K562 (cell line): ENCODE measurements at regions not wholly inside any gene's neighbourhood (a gene's known extent, or its start where the extent isn't known, plus 50 kb on each side); places are given as distances from the start of the nearest gene placed in this dataset.

Experiments
- BRF2 ChIP-seq: IDR thresholded peaks from 3 replicates; pipeline ENCODE4 v1.6.1; 2011; ENCODE audit warnings: borderline replicate concordance, mild to moderate bottlenecking; ENCODE audit not compliant: insufficient read length, insufficient read depth
- CBX1 ChIP-seq: sonication (generic); IDR thresholded peaks from 2 replicates; pipeline ENCODE4 v1.6.1; 2016; ENCODE audit warnings: antibody characterized with exemption, low read depth, mild to moderate bottlenecking
- DDX20 ChIP-seq: fragments of 450-650 bp; IDR thresholded peaks from 2 replicates; pipeline ENCODE4 v1.6.1; 2016; ENCODE audit warnings: missing genetic modification characterization, low read depth, mild to moderate bottlenecking, missing compliant biosample characterization, moderate library complexity
- EGR1 ChIP-seq: fragments of 450-650 bp; conservative IDR thresholded peaks from 2 replicates; pipeline ENCODE4 v1.6.1; 2017; ENCODE audit warnings: mild to moderate bottlenecking
- EZH2 ChIP-seq: IDR thresholded peaks from 2 replicates; pipeline ENCODE4 v1.6.1; 2012; ENCODE audit warnings: low read depth, mild to moderate bottlenecking, inconsistent platforms, low read length, borderline replicate concordance
- NR2C1 ChIP-seq, 2 experiments: fragments of 450-650 bp; IDR thresholded peaks; 2 replicates each; pipeline ENCODE4 v1.6.1; 2017; ENCODE audit warnings: mild to moderate bottlenecking in 2 of 2, antibody characterized with exemption in 1 of 2, inconsistent platforms in 1 of 2, missing compliant biosample characterization in 1 of 2, missing genetic modification characterization in 1 of 2
- RFX1 ChIP-seq: fragments of 450-650 bp; IDR thresholded peaks from 2 replicates; pipeline ENCODE4 v1.6.1; 2016; ENCODE audit warnings: mild to moderate bottlenecking, moderate library complexity
- SRSF1 ChIP-seq: fragments of 200-400 bp; formaldehyde crosslinking; IDR thresholded peaks from 2 replicates; pipeline ENCODE4 v1.6.1; 2017; ENCODE audit warnings: mild to moderate bottlenecking, low read depth, low read length, moderate library complexity
- TBL1XR1 ChIP-seq, 2 experiments: IDR thresholded peaks; 2 replicates each; pipeline ENCODE4 v1.6.1; 2012; ENCODE audit warnings: improper control_type of control experiment in 2 of 2, low read length in 2 of 2, mild to moderate bottlenecking in 1 of 2
- THRA ChIP-seq: fragments of 450-650 bp; IDR thresholded peaks from 2 replicates; pipeline ENCODE4 v1.6.1; 2017; ENCODE audit warnings: mild to moderate bottlenecking, moderate library complexity
- TOE1 ChIP-seq, 2 experiments: fragments of 450-650 bp in 1 of 2; sonication (generic) in 1 of 2; formaldehyde crosslinking in 1 of 2; IDR thresholded peaks; 2 replicates each; pipeline versions ENCODE4 v1.7.1 to v1.8.0; 2016 to 2022; ENCODE audit warnings: borderline replicate concordance in 2 of 2, mild to moderate bottlenecking in 2 of 2, antibody characterized with exemption in 1 of 2, inconsistent platforms in 1 of 2, low read depth in 1 of 2, missing genetic modification reagents in 1 of 2, moderate library complexity in 1 of 2
- TF ChIP-seq, protein P1 (sequence below): IDR thresholded peaks from 2 replicates; pipeline ENCODE4 v1.6.1; 2016; ENCODE audit warnings: missing genetic modification characterization, missing compliant biosample characterization
- TF ChIP-seq, protein P2 (sequence below), 2 experiments: fragments of 150-350 bp in 1 of 2; IDR thresholded peaks; 2 replicates each; pipeline ENCODE4 v1.6.1; 2012 to 2016; ENCODE audit warnings: low read depth in 2 of 2, low read length in 2 of 2, mild to moderate bottlenecking in 1 of 2, moderate library complexity in 1 of 2
- TF ChIP-seq, protein P3 (sequence below): fragments of 250-450 bp; sonication (Bioruptor Pico); IDR thresholded peaks from 2 replicates; pipeline ENCODE4 v1.5.0; 2021; ENCODE audit warnings: mild to moderate bottlenecking, moderate library complexity

DNA sequence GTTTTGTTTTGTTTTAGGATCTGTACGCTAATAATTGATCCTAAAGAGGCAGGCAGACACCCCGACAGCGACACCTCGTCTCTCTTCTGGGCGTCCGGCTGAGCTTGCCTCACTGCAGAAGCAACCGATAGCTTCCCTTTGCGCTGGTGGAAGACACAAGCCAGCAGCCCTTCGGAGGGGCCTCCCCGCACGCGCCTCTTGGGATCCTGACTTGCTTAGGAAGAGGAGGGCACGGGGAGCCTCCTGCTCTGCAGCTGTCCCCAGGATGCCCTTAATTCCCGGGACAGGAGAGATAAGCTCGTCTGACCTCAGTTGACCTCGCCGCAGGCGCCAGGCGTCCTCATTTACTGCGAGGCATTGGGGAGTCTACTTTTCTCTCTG is 94.0 kb downstream of the CD83 start (continued):
- TF ChIP-seq, protein P1, sequence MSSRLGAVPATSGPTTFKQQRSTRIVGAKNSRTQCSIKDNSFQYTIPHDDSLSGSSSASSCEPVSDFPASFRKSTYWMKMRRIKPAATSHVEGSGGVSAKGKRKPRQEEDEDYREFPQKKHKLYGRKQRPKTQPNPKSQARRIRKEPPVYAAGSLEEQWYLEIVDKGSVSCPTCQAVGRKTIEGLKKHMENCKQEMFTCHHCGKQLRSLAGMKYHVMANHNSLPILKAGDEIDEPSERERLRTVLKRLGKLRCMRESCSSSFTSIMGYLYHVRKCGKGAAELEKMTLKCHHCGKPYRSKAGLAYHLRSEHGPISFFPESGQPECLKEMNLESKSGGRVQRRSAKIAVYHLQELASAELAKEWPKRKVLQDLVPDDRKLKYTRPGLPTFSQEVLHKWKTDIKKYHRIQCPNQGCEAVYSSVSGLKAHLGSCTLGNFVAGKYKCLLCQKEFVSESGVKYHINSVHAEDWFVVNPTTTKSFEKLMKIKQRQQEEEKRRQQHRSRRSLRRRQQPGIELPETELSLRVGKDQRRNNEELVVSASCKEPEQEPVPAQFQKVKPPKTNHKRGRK (tag), result no peak; the same call in 1 of the 2 replicates
- peak; percentile 72 for TF ChIP-seq THRA
- no peak for TF ChIP-seq SRSF1
- no peak for TF ChIP-seq RFX1
- TF ChIP-seq, protein P2, sequence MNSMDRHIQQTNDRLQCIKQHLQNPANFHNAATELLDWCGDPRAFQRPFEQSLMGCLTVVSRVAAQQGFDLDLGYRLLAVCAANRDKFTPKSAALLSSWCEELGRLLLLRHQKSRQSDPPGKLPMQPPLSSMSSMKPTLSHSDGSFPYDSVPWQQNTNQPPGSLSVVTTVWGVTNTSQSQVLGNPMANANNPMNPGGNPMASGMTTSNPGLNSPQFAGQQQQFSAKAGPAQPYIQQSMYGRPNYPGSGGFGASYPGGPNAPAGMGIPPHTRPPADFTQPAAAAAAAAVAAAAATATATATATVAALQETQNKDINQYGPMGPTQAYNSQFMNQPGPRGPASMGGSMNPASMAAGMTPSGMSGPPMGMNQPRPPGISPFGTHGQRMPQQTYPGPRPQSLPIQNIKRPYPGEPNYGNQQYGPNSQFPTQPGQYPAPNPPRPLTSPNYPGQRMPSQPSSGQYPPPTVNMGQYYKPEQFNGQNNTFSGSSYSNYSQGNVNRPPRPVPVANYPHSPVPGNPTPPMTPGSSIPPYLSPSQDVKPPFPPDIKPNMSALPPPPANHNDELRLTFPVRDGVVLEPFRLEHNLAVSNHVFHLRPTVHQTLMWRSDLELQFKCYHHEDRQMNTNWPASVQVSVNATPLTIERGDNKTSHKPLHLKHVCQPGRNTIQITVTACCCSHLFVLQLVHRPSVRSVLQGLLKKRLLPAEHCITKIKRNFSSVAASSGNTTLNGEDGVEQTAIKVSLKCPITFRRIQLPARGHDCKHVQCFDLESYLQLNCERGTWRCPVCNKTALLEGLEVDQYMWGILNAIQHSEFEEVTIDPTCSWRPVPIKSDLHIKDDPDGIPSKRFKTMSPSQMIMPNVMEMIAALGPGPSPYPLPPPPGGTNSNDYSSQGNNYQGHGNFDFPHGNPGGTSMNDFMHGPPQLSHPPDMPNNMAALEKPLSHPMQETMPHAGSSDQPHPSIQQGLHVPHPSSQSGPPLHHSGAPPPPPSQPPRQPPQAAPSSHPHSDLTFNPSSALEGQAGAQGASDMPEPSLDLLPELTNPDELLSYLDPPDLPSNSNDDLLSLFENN (IDR thresholded peaks at IDR 0.05; ENCODE audit: low read depth in 2 of 2, low read length in 2 of 2), result no peak
- no peak for TF ChIP-seq DDX20 (tag)
- no peak for TF ChIP-seq TOE1 (IDR thresholded peaks at IDR 0.05; ENCODE audit: borderline replicate concordance)
- TF ChIP-seq TOE1 (CRISPR knock-in tag; IDR thresholded peaks at IDR 0.05; ENCODE audit: borderline replicate concordance, low read depth), result no peak
- TF ChIP-seq CBX1, result 0 out of 2 replicates have a peak, but pooled peaks have one; percentile 11
- no peak for TF ChIP-seq TBL1XR1 (IDR thresholded peaks at IDR 0.05; ENCODE audit: low read length in 2 of 2)
- TF ChIP-seq NR2C1 (IDR thresholded peaks at IDR 0.05), result no peak
- TF ChIP-seq NR2C1 (tag; IDR thresholded peaks at IDR 0.05), result peak; percentile 68
- no peak for TF ChIP-seq BRF2
- no peak for TF ChIP-seq EZH2
- TF ChIP-seq EGR1, result no peak
- TF ChIP-seq, protein P3, sequence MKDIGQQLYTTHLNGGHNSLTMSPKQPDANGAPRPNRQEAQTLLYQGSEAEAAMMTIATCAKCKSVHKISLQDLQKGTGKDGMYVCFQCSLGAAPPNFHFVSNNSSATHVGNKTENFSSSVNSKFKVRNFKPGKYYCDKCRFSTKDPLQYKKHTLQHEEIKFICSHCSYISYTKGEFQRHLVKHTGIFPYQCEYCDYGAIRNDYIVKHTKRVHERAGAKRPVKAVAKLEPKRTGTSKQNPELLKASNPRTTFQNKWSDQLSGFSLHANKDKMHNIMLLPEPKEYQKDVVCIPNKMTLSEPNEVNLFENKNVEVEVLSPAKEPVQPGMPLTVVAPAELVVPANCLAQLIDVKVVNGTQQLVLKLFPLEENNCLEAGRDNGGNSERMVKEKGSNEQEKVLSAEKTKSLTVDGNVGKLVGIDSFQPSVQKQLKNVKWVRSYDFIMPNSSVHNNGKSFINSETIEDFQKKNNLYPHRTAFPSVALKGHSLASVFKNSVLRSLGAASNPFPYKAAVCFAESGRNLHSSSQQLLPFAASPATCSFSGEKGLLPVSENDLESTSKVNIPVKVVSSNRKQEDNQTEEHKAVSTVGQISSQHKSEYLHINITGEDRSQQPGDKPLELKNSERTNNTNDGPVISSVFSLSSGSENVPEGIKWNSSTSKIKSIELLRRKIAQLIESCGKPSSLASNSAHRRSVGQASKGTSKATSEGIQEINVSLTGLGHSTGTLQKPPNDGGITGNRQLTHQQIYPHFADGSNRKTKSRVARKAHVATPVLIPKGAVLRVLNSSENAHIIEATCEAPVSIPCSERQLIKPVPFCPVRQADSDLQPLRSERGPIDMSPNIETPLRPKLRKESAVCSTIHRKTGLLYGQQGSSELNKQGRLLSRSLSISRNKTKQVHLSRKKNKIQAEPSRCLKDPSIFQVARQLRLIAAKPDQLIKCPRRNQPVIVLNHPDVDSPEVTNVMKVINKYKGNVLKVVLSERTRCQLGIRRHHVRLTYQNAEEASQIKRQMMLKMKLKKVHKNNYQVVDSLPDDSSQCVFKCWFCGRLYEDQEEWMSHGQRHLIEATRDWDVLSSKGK (CRISPR knock-in tag), result no peak
